Stimulated activated CD8-positive, alpha-beta memory T cell treated with anti-CD3 and anti-CD28 coated beads, Interleukin-7, amount 100 ng/mL, for 4 hours (primary cell): ENCODE measurements at regions not wholly inside any gene's neighbourhood (a gene's known extent, or its start where the extent isn't known, plus 50 kb on each side); places are given as distances from the start of the nearest gene placed in this dataset.

Source experiments
- DNase-seq, 2 donors: peaks; one replicate each; pipeline ENCODE4 v3.0.0-alpha.2; 2020; ENCODE audit warnings: low read depth in 2 of 2

DNA sequence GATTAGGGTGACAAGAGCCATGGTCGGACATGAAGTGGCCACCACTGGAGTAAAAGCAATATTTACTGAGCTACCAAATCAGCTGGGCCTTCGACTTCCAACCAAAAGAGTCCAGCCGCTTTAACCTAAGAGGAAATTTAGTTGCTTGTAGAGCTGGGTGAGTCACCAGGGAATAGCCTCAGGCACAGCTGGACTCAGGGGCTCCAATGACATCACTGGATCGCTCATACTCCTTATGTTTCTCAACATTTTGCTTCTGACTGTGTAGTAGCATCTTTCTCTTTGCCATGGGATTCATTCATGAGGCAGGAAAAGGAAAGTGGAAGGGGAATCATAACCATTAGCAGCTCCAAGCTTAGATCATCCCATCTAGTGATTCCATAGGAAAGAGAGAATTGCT is 664.4 kb downstream of the MATN1 start:
- DNase-seq: no peak

DNA sequence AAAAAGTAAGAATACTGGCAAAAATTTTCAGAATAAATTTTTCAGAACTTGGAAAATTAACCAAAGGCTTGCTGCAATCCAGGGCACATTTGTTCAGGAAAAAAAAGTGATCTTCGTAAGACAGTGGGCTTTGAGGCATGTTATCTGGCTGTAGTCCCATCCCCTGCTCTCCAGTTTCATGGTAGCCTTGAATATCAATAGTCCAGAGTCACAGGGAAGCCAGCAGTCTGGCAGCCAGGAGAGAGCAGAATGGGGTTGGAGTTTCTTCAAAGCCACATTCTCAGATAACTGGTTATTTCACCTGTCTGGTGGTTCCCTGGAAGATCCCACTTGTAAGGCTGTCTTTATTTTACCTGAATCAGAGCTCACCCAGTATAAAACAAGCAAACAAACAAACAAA is 669.3 kb downstream of the MATN1 start:
- DNase-seq: no peak

DNA sequence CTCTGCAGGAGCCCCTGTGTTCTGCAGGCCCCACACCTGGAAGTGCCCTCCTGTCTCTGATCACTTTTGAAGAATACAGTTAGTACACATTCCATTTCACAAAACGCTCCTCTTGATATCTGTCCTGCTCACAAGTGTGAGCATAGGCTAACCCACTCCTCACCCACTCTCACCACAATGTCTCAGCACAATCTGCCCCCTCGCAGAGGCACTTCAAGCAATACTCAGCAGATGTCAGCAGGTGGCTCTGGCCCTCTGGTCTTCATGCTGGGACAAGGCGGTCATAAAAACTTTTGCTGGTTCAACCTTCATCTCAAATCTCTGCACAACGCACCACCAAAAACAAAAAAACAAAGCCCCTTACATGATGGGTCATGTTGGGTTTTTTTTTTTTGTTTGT is 671.2 kb downstream of the MATN1 start:
- DNase-seq: no peak

DNA sequence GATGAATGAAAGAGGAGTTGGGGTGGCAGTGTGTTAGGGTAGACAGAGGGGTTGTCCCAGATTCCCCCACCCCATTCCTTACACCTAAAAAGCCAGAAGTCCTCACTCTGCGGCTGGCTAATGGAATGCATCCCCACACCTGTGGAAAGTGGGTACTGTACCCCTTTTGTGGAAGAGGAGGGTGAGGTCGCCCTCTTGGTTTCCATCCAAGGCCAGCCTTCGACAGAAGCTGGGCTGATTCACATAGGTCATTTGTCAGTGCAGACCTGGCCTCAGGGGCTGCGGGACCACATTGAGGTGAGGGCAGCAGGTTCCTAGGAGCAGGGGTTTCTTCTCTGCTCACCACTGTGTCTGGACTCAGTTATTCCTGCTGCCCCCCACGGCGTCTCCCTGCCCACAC is 671.6 kb downstream of the MATN1 start:
- DNase-seq: no peak

DNA sequence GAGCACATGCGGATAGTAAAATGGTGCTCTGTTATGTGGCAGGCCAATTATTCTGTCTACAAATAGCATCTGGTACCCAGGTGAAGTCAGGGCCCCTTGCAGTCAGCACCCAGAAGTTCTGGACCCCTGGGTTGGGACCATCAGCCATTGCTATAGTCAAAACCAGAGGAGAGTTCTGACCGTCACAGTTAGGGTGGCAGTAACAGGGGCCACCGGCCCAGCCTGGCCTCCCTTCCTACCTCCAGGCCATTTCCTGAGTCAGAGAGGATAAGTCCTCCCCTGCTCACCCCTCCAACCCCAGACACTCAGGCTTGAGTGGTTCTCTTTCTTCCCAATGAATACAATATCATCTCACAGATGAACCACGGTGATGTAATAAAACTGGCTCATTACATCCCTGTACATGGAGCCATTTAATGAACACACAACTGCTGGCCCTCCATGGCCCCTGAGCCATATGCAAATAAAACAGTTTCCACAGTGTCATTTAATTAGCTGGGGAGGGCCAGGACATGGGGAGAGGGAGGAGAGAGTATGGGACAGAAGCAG is 673.6 kb downstream of the MATN1 start:
- DNase-seq: no peak

DNA sequence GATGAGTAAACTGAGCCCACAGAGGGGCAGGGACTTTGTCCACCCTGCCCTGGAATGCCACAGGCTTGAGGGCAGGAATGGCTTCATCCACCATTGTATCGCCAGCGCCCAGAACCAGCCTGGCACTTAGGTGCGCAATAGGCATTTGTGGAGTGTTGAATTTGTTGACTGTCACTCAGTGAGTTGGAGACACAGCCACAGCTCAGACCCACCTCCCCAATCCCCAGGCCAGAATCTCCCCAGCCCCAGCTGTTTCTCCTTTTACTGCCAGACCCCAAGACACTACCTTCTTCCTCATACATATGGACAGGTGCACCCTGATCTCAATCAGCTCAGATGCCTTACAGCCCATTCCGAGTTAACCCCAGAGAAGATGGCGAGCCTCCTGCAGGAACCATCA is 674.5 kb downstream of the MATN1 start:
- no peak for DNase-seq

DNA sequence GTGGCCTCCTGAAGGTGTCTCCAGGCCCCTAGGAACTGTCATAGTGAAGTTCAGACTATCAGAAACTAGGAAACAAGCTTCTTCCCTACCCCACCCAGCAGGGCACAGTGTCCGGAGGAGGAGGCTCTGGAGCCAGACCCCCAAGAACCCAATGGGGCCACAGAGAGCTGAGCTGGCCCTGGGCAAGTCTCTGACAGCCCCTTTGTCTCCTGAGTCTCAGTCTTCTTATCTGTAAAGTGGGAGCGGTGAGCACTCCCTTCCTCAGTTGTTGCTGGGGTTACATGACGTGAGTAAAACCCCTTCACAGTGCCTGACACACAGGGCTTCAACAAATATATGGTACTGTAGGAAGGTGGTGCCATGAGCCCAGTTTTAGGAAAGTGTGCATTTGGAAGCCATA is 675.8 kb downstream of the MATN1 start:
- no peak for DNase-seq

DNA sequence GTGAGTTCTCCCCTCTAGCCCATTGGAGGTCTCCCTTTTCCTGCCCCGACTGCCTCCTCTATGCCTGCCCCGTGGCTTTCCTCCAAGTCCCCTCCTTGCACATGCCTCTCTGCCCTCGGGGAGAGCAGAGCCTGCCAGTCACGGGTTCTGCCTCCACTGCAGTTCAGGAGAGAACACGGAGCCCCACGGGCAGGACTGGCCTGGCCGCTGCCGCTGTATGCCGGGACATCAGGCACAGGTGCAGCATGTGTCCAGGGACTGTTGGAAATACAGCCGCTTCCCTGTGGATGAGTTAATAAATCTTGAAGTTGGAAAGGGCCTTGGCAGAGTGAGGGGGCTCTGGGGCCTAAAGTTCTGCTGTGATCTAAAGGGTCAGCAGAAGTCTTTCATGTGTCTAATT is 676.6 kb downstream of the MATN1 start:
- DNase-seq: no peak

DNA sequence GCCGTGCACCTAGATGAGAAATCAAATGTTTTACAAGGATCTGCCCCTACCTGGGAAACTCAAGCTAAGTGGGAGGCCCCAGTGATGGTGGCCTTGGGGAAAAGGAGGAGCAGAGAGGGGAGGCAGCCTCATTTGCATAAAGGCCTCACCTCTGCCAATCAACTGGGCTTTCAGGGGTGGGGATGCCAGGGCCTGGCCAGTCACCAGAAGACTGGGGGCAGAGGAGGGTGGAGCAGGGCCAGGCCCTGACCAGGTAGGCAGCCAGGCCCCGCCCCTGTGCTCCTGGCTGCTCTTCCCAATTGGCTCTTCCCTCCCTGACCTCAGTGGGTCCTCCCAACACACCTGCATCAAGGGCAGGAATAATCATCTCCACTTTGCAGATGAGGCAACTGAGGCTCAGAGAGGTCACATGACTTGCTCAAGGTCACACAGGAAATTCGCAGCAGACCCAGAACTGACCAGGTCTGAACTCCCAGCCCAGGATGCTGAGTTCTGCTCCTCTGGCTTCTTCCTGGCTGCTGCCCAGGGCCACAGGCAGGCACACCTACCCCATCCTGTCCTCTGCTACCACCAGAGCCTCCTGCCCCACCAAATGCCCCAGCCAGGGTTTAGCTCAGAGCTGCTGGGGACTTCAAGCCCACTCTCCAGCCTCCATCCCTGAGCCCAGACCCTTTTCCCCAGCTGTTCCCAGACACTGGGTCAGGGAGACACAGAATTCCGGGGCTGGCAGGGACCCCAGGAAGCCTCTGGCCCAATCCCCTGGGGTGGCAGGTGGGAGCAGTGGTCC is 677.9 kb downstream of the MATN1 start:
- no peak for DNase-seq

DNA sequence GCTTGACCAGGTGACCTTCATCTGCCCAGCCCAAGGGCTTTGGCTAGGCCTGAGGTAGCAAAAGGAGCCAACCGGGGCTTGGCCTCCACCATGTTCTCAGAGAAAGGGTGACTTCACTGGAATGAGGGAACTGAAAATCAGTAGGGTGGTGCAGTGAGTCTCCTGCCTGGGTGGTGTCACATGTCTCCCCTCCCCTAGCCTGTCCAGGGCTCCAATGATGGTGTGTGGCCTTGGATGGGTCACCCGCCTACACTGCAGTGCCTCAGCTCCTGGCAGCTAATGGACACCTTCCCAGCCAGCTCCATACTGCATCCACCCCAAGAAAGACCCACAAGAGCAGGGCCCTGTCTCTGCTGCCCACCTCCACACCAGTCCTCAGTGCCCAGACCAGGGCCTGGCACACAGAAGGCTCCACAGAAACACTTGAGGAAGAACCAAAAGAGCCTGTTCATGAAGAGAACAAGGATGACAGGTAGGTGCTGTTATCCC is 678.7 kb downstream of the MATN1 start:
- no peak for DNase-seq

DNA sequence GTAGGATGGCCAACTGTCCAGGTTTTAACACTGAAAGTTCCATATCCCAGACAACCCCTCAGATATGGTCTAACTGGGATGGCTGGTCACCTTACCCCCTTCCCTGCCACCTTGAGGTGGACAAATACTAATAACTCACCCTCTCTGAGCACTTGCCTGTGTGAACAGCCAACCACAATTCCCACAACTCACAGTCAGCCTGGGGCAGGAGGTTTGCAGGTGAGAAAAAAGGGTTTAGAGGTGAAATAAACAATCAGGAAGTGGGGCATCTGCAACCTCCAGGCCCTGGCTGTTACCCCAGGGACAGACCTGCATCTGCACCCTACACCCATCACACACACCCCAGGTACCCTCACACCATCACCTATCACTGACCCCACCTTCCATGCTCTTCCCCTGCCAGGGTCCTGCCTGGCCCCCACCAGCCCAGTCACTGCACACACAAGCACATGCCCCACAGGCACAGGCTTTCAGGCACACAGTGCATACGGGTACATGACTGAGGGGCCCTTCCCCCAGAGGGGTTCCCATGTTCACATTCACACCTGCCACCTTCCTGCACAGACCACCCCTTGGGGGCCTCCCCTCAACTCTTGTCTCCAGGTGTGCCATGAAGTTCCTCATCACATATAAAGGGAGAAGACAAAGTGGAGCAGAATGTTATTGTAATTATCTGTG is 679.5 kb downstream of the MATN1 start:
- DNase-seq: no peak

DNA sequence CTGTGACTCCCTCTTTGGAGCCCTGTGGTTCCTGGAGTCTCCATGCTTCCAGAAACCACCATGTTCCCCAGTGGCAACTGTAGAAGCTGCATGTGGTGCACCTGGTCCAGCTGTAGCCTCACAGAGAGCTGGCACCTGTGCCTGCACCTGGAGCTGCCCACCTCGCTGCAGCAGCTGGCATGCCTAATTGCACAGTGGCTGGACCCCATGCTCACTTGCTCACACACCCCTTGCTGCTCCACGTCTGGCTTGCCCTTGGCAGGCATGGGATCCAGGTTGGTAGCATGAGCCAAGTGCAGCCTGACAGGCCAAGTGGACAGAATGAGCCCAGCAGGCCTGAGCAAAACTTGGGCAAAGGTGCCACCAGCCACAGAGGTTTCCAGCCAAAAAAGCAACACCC is 680.1 kb downstream of the MATN1 start:
- no peak for DNase-seq

DNA sequence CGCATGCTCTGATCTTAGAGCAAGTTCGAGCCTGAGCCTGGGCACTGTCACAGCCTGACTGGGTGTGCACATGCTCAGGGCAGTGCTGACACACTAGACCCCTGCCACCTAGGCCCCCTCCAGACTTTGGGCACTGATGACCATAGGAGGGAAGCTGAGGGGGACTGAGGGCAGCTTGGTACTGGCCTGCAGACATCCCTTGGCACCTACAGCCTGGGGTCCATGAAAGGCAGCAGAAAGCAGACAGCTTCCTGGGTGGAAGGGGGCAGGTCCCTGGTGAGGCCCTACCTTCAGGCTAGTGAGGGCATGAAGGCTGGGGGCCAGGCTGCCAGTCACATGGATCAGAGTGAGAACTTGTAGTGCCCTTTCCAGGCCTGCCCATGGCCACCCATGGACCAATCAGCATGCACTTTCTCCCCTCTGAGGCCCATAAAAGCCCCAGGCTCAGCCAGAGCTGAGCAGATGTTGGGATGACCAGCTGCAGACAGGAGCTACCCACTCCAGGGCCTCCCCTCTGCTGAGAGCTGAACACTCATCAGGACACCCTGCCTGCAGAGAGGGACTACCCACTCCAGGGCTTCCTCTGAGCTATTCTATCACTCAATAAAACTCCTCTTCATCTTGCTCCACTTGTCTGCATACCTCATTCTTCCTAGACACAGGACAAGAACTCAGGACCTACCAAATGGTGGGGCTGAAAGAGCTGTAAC is 680.8 kb downstream of the MATN1 start:
- DNase-seq: no peak

DNA sequence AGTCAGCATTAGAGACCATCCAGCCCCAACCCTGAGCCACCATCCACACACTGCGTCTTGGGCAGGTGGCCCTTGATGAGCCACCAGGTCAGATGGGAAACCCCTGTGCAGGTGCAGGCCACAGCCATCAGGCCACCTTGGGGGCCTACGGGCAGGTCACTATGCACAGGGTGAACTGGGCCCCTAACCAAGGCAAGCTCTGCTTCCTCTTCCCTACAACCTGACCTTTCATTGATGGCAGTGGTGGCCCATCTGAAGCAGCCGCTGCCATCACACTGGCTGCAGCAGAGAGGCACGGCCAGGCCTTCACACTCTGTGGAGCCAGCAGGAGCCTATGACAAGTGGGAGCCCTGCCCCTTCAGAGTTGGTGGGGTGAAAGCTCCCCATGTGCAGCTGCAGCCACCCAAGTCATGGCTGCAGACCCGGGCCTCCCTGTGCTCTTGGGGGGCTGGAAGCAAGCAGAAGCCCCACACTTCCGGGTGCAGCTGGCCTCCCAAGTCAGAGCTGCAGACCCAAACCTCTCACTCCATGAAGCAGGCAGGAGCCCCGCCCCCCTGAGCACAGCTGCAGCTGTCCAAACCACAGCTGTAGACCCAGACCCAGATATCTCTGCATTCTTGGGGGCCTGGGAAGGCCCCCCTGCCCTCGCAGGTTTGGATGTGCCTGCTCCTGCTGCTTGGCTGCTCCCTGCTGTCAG is 681.5 kb downstream of the MATN1 start:
- DNase-seq: no peak

DNA sequence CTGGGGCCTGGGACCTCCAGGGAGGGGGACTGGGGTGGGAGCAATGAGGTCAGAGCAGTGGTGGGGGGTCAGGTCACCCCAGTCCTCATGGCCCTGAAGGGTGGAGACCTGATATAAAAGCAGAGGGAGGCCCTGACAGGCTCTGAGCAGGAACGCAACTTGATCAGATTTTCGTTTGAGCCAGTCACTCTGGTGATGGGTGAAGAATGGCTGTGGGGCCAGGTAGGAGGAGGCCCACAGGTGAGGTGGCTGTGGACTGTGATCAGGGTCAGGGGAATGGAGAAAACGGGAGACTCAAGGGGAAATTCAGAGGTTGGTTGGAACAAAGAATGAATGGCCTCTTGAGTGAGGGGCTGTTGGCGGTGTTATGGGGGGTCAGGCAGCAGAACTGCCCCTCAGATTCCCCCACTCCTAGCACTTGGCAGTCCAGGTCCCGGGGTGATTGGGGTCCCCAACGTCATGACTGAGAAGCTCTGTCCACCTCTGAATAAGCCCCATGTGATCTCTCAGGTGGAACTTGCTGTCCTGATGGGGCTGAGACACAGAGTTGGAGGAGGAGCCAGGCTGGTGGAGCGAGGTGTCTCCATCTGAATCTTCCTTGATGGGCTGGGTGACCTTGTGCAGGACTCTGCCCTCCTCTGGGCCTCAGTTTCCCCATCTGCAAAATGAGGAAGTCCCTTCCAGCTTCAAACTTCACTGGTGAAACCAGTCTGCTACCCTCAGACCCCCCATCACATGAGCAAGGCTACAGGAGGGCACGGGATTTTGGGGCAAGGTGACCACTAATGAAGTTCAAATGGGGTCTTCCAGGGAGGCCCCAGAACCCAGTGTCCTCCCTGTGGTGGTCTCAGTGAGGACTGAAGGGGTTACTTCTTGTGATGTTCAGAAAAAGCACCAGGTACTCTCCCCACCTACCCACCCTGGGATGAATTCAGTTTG is 683.0 kb downstream of the MATN1 start:
- no peak for DNase-seq

DNA sequence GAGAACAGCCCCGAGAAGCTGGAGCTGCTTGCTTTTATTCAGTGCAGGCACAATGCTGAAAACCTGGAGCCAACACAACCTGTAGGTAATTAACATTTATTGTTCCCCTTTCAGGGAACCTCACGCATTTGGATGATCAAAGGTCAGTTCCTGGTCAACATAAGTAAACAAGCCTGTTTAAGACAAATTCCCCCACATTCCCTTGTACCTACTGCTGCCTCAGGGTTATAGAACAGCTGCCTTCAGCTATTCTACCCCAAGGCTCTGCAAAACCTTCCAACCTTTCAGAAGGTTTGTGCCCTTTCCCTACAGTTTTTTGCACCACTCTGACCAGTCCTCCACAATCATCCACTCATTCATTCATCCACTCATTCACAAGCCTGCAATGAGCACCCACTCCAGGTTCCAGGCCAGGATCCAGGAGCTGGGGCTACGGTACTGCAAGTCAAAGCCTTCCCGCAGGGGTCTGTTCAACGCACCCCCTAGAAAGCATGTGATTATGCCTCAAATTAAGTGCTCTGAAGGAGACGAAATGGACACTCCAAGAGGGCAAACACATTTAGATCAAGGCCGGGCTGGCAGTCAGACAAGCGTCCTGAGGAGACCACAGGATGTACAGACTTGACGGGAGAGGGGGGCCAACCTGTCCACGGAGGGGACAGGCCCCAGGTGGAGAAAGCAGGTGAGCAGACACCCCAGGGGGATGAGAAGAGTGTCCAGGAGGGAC is 683.9 kb downstream of the MATN1 start:
- DNase-seq: no peak

DNA sequence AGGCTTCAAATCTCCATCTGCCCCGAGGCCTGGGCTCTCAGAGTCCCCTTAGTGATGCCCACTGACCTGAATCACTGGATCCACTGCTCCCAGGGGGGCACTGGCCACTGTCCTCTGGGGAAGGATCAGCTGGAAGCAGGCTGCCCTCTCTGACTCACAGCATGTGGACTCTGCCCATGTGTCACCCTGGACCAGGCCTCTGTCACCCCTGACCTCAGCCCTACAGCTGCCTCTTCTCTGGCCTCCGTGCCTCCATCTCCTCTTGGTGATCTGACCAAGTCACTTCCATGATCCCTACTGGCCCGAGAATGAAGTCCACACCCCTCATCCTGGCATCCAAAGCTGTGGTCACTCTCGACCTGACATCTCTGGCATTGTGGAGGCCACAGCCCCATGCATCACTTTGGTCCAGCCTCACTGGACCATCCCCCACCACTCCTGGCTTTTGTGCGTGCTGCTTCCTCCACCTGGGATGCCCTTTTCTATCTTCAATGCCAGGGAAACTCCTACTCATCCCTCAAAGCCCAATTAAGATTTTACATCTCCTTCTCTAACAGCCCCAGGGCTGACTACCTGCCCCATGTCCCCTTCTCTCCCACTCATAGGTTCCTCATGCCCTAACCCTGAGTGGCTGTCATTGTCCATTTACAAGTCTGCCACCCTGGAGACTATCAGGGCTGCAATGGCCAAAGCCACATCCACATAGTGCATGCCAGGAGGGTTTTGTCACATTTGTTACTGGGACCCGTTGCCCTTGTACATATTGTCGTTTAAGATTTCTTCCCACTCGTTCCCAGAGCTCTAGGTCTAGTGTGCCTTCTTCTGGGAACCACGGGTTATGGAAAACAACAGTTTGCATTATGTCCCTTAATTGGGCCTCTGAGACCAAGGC is 685.0 kb downstream of the MATN1 start:
- no peak for DNase-seq

DNA sequence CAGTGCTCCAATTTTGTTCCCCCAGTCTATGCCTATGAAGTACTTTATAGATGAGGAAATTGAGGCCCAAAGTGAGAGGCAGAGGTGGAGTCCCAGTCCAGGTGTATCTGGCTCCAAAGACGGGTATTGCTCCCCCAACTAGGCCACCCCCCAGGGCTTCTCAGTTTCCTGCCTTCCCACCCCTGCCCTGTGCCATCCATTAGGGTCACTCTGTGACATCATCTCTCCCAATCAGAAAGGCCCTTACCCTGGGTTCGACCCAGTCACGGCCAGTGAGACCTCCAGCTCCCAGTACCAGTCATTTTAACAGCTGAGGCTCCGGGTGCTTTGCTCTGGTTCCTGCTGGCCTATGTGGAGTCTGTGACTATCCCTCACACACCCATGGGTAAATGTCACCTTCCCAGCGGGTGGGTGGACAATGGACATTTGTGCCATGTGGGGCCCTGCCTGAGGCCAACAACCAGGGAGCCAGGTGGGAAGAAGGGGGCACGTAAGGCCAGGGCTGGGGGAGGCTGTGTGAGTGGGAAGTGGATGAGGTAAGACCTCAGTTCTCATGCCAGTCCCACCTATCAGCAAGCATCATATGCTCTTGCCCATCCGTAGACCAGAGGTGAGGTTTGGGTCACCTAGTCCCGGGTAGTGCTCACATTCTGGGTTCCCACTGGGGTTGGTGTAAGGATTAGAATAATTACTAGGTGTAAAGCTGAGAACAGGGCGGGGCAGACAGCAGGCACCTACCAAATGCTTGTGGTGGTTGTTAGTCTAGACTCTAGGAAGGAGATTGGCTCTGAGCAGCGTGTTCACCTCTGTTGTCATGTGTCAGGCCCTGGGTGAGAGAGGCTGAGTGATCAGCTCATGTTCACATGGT is 685.9 kb downstream of the MATN1 start:
- no peak for DNase-seq
